Upper lobe of left lung (tissue), 4 donors: ENCODE measurements at regions not wholly inside any gene's neighbourhood (a gene's known extent, or its start where the extent isn't known, plus 50 kb on each side); places are given as distances from the start of the nearest gene placed in this dataset.

ENCODE experiments used
- POLR2A ChIP-seq, 4 donors: fragments of 450-650 bp; IDR thresholded peaks; one replicate each; pipeline ENCODE4 v1.5.1; 2016 to 2017; ENCODE audit warnings: antibody characterized with exemption in 4 of 4, mild to moderate bottlenecking in 2 of 4
- TF ChIP-seq, protein P1 (sequence below), 6 experiments: fragments of 450-650 bp in 4 of 6; fragments of 200-600 bp in 2 of 6; sonication (generic) in 2 of 6; IDR thresholded peaks; one replicate each; pipeline ENCODE4 v1.5.1; 2016 to 2019; ENCODE audit warnings: antibody characterized with exemption in 6 of 6

- TF ChIP-seq, protein P1, sequence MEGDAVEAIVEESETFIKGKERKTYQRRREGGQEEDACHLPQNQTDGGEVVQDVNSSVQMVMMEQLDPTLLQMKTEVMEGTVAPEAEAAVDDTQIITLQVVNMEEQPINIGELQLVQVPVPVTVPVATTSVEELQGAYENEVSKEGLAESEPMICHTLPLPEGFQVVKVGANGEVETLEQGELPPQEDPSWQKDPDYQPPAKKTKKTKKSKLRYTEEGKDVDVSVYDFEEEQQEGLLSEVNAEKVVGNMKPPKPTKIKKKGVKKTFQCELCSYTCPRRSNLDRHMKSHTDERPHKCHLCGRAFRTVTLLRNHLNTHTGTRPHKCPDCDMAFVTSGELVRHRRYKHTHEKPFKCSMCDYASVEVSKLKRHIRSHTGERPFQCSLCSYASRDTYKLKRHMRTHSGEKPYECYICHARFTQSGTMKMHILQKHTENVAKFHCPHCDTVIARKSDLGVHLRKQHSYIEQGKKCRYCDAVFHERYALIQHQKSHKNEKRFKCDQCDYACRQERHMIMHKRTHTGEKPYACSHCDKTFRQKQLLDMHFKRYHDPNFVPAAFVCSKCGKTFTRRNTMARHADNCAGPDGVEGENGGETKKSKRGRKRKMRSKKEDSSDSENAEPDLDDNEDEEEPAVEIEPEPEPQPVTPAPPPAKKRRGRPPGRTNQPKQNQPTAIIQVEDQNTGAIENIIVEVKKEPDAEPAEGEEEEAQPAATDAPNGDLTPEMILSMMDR (IDR thresholded peaks at IDR 0.05): no peak
- TF ChIP-seq POLR2A (IDR thresholded peaks at IDR 0.05): no peak
These were observed 58.8 kb upstream of the UNC93A start for GRCh38 chr6:167232356-167232755.
